GM19025 (cell line): ENCODE measurements at regions not wholly inside any gene's neighbourhood (a gene's known extent, or its start where the extent isn't known, plus 50 kb on each side); places are given as distances from the start of the nearest gene placed in this dataset.
"Not testable (repeated sequence)": the region's sequence is repeated elsewhere in the genome, so short reads cannot be mapped to it uniquely, and the experiment has no call there.

Experiments
- ATAC-seq: cut with Tn5 transposase; IDR thresholded peaks from one replicate; pipeline ENCODE4 v1.9.1; 2021; ENCODE audit warnings: mild to moderate bottlenecking, low read depth, moderate library complexity; ENCODE audit not compliant: unreplicated experiment

DNA sequence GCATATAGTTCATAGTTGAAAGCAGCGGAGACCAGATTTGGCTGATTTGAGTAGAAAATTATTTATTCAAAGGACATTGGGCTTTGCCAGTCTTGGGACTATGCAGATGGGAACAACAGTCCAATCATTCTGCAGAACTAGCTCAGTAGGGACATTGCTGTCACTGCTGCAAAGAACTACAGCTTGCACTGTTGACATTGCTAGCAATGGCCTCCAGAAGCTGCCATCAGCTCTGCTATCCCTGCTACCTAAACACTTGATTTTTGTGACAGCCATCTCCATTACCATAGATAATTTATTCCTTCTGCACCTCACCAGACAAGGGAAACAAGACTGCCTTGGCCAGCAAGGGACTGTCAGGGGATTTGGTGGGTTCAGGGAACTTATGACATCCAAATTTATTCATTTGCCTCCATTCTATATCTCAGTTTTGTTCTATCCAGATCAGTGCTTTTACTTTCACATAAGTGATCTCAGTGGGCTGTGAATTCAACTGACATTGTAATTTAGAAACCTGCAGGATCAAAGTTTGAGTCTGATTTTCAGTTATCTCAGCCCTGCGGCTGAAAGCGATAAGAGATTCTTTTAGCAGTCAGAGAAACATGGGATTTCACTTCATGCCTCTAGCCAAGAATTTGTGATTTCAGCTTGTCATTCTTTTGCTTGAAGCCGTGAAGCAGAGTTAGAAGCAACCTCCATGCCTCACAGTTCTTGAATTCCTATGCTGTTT lies 136.7 kb upstream of the FBXO33 start:
- no peak for ATAC-seq

DNA sequence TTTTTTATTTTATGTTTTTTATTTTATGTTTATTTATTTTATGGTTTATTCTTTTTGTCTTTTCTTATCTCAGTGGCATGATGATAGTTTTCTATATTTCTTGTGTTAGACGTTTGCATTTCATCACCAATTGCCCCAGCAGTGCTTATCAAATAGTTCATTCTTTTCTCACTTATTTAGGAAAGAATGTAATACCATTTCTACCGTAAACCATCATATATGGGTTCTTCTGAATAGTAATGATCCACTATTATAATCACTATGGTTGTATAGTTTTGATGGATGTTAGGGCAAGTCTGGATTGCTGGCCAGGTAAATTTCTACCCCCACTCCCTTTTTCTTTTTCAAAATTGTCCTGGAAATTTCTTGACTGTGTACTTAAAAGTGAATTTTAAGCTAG lies 134.6 kb upstream of the FBXO33 start:
- no peak for ATAC-seq

DNA sequence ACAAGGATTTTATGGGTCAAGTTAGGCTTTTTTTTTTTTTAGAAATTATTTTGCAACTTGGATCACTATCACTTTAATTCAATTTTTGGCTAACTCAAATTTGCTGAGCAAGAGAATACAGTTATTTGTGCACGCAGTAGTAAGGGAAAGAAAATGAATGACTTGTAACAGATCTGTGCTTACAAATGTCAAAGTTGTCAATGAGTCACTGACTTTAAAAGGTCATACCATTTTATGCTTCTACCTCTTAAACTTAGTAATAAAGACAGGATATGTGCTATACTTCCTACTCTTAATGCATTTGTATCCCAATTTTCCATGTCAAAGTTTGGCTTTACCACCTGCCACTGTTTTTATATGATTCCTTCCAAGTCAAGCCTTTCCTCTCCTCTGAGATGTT lies 131.1 kb upstream of the FBXO33 start:
- ATAC-seq, result no peak

DNA sequence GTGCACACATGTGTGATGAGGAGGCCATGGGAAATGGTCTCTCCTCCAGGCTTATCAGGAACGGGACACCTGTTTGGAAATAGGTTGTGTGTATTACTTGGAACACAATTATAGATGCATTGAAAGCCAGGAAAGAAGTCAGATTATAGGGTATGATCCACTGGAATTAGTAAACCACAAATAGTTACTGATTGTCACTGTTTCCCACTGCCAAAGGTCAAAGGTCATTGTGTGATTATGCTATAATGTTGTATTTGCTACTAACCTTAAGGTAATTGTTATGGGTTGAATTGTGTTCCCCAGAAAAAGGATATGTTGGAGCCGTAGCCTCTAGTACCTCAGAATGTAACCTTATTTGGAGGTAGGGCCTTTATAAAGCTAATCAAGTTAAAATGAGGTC lies 129.9 kb upstream of the FBXO33 start:
- no peak for ATAC-seq

DNA sequence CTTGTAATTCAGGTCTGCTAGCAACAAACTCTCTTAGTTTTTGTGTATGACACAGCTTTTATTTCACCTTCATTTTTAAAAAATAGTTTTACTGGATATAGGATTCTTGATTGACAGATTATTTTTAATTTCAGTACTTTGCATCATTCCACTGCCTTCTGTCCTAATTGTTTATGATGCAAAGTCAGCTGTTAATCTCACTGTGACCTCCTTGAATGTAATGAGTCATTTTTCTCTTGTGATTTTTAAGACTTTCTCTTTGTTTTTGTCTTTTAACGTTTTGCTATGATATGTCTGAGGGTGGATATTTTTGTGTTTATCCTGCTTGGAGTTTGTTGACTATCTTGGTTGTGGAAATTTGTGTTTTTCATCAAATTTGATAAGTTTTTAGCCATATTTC lies 126.3 kb upstream of the FBXO33 start:
- ATAC-seq, result no peak

DNA sequence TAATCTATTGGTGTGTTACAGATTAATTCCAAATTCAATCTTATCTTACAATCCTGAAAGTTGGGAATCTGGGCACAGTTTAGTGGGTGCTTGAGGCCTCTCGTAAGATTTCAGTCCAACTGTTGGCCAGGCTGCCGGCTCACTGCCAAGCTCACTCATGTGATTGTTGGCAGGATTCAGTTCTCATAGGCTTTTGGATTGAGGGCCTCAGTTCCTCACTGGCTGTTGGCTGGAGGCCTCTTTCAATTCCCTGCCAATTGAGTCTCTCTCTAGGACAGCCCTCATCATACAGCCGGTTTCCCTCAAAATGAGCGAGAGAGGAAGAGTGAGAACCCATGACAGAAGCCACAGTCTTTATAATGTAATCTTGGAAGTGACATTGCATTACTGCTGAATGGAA lies 123.5 kb upstream of the FBXO33 start:
- no peak for ATAC-seq

DNA sequence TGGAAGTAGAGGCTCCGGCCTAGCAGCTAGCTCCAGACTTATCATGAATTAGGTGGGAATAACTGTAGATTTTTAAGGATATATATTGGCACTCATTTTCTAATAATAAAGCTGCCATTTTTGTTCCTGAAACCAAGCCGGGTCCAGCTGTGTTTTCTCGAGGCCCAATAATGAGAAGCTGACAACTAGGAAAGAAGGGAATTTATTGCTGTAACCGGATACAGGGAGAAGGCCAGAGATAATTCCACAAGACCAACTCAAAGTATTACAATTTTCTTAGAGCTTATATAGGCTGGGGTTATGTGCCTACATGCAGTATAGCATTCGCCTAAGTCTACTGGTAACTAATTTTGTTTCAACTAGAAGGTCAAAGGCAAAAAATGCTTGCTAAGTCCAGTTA lies 122.3 kb upstream of the FBXO33 start:
- ATAC-seq, result no peak

DNA sequence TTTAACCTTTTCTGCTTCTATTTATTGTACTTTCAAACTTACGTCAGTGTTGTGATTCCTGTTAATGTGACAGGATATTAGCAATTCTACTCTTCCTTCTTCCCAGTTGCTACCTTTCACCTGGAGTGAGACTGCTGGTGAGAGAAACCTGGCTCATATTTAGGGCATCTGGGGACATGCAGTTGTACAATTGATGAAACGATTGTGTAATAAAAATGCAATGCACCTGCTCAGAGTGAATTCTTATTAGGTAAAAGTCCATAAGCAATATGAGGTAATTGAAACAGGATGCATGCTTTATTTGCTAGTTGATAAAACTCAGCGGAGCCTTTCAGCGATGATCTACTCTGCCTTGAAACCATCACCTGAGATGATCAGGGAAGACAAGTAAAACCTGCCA lies 116.1 kb upstream of the FBXO33 start:
- no peak for ATAC-seq

DNA sequence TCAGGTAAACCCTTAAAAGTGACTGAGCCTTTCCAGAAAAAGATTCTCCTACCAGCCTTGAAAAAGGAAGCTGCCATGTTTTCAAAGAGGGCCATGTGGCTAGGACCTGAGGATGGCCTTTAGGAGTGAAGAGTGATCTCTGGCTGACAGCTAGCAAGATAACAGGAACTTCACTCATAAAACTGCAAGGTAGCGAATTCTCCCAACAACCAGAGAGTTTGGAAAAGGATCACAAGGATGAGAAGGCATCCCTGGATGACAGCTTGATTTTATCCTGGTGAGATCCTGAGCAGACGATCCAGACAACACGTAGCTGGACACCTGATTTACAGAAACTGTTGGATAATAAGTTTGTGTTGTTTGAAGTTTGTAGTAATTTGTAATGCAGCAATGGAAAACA lies 115.6 kb upstream of the FBXO33 start:
- no peak for ATAC-seq

DNA sequence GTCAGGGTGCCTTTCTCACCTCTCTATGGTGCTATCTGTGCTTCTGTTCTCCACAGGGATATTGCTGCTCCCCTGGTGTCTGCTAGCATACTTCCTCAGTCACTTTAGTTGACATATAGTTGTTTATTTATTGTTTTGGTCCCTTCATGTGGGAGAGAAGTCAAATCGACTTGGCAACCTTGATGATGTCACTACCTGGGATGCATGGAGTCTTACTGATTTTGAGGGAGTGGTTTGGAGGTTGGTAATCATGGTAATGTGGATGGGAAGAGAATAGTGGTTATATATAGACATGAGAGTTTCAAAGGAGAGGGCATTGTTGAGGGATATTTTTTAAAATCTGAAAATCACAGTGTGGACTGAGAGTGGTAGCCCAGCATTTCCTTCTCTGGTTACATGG lies 73.6 kb upstream of the FBXO33 start:
- ATAC-seq, result no peak

DNA sequence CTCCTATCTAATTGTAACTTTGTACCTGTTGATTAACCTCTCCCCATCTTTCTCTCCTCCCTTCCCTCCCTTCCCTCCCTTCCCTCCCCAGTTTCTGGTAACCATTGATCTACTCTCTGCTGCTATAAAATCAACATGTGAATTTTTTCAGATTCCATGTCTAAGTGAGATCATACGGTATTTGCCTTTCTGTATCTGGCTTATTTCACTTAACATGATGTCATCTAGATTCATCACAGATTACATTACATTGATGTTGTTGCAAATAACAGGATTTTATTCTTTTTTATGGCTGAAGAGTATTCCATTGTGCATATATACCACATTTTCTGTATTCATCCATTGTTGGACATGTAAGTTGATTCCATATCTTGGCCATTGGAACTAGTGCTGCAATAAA lies 68.0 kb upstream of the FBXO33 start:
- no peak for ATAC-seq

DNA sequence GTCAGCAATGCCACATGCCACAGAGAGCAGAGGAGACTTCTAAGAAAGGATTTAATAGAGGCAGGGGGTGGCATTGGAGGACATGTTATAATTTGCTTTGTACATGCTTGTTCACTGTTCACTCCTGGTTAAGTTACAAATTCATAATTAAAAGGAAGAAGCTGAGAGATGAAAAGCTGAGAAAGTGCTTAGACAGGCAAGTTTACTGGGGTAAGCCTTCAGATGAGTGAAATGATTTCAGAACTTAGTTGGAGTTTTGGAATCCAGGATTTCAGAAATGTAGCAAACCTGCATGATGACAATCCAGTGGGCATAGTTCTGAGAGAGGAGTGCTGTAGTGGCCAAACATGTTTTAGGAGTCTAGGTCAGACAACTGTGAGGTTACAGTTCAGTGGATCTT lies 67.3 kb upstream of the FBXO33 start:
- no peak for ATAC-seq

DNA sequence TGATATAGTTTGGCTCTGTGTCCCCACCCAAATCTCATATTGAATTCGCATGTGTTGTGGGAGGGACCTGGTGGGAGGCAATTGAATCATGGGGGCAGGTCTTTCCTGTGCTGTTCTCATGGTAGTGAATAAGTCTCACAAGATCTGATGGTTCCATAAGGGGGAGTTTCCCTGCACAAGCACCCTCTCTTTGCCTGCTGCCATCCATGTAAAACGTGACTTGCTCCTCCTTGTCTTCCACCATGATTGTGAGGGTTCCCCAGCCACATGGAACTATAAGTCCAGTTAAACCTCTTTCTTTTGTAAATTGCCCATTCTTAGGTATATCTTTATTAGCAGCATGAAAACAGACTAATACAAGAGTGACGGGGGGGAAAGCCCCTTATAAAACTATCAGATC lies 65.4 kb upstream of the FBXO33 start:
- not testable (repeated sequence) for ATAC-seq

DNA sequence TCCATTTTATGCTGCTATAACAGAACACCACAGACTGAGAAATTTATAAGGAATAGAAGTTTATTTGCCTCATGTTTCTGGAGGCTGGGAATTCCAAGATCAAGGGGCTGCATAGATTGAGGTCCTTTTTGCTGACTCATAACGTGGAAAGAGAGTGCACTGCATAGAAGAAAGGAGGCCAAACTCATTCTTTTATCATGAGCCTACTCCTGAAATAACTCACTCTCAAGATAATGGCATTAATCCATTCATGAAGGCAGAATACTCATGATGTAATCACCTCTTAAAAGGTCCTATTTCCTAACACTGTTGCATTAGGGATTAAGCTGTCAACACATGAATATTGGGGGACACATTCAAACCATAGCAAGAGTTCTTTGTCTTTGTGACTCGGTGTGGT lies 60.0 kb upstream of the FBXO33 start:
- no peak for ATAC-seq

DNA sequence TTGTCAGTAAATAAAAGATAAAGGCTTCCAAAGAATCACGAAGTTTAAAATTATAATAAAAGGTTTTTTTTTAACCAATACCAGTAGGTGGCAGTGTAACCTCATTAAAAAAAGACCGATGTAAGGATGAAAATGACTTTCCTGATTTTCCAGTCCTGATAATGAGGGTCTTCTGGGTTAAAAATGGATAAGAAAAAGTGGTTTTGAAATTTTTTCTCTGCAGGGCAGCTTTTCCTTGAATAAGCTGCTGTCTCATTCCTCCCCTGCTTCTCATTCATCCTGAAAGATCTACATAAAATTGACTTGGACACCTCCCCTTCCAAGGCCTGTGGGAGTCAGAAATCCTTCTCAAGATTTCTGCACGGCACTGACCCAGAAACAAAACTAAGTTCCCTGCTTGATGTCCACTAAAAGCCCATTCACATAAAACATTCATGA lies 58.9 kb upstream of the FBXO33 start:
- ATAC-seq, result no peak

DNA sequence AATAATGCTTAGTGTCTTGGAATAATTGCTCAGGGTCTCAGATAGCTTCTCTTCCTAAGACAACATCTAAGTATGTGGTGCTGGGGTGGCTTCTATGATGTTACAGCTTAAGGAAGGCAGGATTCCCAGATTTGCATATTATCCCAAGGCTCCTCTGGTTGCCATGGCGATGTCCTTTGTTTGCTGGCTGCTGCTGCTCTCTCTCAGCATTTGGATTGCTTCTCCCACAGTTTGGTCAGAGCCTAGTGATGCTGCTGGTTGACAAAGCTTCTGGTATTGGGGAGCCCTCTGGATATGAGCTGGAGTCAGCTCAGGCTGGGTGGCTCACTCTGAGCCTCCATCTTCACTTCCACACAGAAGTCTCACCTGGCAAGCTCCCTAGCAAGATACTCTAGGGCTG lies 56.4 kb upstream of the FBXO33 start:
- ATAC-seq, result no peak

DNA sequence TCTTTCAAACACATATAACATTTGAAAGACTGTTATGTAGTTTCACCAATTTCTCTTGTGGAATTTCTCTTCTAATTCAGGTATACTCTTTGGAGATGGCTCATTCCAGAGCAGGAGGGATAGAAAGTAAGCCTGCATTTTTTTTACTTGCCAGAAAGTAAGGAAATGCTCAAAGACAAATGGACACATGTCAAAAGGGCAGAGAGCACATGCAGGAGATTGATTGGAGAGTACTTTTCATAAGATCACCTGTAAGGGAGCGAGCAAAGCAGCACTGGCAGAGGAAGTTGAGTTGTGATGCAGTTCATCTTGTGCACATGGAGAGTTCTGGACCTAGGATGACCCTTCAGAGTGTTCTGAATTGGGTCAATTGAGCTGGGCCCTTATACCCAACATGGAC lies 51.4 kb upstream of the FBXO33 start:
- no peak for ATAC-seq
